ENCODE measurements at regions not wholly inside any gene's neighbourhood (a gene's known extent, or its start where the extent isn't known, plus 50 kb on each side); places are given as distances from the start of the nearest gene placed in this dataset.

GRCh38 chr4:13248621-13249298 lies 235.4 kb downstream of the RAB28 start:
- TF ChIP-seq POLR2A (IDR thresholded peaks at IDR 0.05) (no peak), CTCF (IDR thresholded peaks at IDR 0.05) (no peak)
